CMK (cell line): ENCODE measurements at regions not wholly inside any gene's neighbourhood (a gene's known extent, or its start where the extent isn't known, plus 50 kb on each side); places are given as distances from the start of the nearest gene placed in this dataset.

Source experiments
- DNase-seq: peaks from one replicate; pipeline ENCODE4 v3.0.0-alpha.2; 2010; ENCODE audit warnings: low read depth

- no peak for DNase-seq
Measured at GRCh38 chr4:79023799-79024770, 84.8 kb upstream of the PAQR3 start.

DNA sequence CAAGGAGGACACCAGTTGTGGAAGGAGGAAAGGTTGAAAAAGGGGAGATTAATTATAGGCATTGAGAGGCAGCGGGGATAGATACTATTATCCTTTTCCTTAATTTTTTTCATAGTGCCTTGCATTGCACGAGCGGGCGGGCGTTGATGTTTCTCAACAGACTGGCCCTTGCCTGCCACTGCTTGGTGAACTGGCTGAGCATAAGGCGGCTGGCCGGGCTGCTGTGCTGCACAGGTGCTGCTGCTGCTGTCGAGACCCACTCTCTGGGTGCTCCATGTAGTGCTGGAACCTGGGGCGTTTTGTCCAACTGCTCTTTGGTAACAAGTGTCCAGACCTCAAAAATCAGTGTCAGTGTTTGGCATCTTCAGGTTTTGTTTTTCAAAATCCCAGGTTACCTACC is 83.3 kb upstream of the PAQR3 start:
- no peak for DNase-seq

DNA sequence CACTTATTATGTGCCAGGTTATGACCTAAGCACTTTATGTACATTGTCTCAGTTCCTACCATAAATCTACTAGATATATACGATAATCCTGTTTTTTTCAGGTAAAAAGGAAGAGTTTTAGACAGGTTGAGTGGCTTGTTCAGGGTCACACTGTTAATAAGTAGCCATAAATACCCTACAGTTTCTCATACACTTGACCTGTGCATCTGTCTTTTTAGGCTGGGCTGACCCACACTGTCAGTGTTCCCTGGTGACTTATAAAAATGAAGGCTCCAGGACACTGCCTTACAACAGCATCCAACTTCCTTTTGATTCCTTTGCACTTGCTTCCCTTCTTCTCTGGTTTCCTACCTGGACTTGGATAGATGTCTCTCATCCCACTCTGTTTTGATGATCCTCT is 78.2 kb upstream of the PAQR3 start:
- no peak for DNase-seq

GRCh38 chr4:79016878-79017277 is 77.6 kb upstream of the PAQR3 start:
- DNase-seq: no peak

DNA sequence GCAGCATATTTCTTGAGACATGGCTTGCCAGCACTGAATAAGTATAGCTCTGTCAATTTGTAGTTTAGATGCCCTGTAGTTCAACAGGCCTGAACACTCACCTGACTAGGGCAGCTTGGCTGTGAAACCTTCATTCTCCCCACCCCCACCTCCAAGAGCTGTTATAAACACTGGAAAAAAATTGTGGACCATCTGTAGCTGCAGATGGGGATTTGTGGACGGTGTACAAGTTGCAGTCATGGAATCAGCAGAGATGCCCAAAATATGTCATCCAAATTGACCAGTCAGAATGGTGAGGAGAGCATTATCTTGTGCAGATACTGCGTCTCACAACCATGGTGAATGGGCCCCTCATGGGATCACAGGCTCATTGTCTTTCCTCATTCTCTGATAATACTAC is 76.2 kb upstream of the PAQR3 start:
- no peak for DNase-seq

DNA sequence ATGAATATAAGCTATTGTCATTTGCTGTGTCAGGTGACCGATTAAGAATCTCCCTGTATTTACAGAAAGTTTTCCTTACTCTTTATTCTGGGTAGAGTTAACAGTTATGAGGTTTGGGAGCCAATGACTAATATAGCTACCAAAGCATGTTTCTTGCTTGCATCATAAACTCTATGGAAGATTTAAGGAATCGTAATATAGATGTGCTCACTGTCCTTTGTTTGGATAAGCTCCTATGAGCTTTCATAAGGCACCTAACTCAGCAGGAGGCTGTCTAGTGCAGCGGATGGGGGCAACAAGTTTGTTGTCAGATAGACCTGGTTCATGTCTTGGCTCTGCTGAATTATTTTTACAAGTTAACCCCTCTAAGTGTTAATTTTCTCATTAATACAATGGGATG is 75.0 kb upstream of the PAQR3 start:
- no peak for DNase-seq

DNA sequence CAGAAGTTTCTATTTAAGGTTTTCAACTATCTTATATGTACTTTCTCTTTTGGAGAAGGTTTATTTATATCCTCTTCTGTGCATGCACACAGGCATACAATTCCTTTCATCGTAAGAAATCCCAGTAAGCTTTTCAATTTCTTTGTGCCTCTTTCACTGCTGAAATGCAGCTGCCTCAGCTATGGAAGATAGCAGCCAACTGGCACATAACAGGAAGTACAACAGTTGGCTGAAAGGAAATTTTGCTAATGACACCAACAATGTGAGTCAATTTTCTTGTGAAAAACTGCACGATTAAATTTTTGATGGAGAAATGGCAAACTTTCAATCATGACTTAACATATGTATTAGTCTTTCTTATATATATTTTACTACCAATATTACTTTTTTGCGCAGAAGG is 74.5 kb upstream of the PAQR3 start:
- DNase-seq: no peak

DNA sequence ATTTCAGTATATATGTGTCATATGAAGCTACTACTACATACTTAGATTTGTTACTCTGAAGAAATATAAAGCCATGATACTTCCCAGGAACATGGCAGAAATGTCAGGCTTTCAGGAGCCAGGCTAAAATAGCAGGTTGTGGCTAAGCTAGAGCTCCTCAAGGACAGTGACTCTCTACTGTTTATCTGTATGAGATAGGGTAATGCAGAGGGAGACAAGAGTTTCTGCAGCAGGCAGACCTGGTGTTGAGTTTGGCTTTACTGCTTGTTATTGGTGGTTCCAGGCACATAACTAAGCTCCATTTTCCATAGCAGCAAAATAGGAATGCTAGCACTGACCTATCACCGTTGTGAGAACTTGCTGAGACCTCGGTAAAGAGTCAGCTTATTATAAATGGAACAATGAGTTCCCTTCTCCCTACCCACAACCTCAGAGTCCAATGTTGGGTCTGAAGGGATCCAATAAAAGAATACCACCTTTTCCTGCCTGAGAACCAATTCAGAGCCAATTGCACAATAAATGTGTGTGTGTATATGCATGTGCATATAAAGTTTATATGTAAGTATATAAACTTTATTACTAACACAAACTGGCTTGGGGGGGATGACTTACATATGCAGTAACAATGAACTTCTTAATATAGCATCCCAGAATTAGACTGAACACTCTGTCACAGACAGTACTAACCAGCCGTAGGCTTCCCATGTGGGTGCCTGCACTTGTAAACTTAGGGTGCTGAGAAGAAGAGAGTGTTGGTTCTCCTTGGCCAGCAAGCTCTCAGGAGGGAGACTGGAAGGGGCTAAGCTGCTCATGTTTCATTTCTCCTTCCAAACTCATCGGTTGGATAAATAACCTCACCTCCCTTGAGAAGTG is 51.9 kb upstream of the PAQR3 start:
- no peak for DNase-seq

DNA sequence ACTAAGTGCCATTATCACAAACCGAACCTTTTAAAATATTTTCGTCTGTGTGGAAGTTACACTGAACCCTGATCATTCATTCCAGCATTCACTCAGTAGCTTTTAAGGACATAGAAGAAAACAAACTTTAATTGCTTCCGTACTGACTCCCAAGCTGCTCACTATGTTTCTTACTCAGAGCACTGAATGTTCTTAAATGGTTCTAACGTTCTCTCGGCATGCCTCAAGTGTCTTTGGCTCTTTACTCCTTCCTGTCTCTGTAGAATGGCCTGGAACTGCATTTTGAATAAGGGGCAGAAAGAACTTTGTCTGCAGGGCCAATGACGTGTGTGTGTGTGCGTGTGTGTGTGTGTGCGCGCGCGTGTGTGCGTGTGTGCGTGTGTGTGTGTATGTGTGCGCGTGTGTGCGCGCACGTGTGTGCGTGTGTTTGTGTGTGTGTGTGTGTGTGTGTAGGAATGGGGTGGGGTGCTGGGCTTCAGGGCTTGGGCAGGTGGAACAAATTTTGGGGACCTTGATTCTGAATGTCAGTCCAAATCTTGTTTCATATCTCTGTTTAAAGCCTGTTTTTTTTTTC is 50.5 kb upstream of the PAQR3 start:
- no peak for DNase-seq
